IMR-90 (cell line): ENCODE measurements at regions not wholly inside any gene's neighbourhood (a gene's known extent, or its start where the extent isn't known, plus 50 kb on each side); places are given as distances from the start of the nearest gene placed in this dataset.

Source experiments
- BHLHE40 ChIP-seq: fragments of 150-350 bp; IDR thresholded peaks from 2 replicates; pipeline ENCODE4 v1.6.1; 2016; ENCODE audit warnings: mild to moderate bottlenecking, low read depth, low read length
- CHD1 ChIP-seq: IDR thresholded peaks from 2 replicates; pipeline ENCODE4 v1.6.1; 2012; ENCODE audit warnings: low read depth, low read length, improper control_type of control experiment
- MAFK ChIP-seq: IDR thresholded peaks from 2 replicates; pipeline ENCODE4 v1.6.1; 2012; ENCODE audit warnings: low read depth, low read length, improper control_type of control experiment
- NFE2L2 ChIP-seq: fragments of 150-350 bp; IDR thresholded peaks from 2 replicates; pipeline ENCODE4 v1.6.1; 2016; ENCODE audit warnings: low read depth, mild to moderate bottlenecking, low read length
- POLR2A ChIP-seq: IDR thresholded peaks from 2 replicates; pipeline ENCODE4 v1.6.1; 2012; ENCODE audit warnings: mild to moderate bottlenecking, low read depth, low read length
- RCOR1 ChIP-seq: IDR thresholded peaks from 2 replicates; pipeline ENCODE4 v1.6.1; 2012; ENCODE audit warnings: mild to moderate bottlenecking, low read length, improper control_type of control experiment; ENCODE audit not compliant: insufficient replicate concordance
- SMC3 ChIP-seq: fragments of 150-350 bp; IDR thresholded peaks from 2 replicates; pipeline ENCODE4 v1.6.1; 2016; ENCODE audit warnings: low read depth, mild to moderate bottlenecking, antibody characterized with exemption, low read length, moderate library complexity
- TF ChIP-seq, protein P1 (sequence below): fragments of 150-350 bp; IDR thresholded peaks from 2 replicates; pipeline ENCODE4 v1.6.1; 2017; ENCODE audit warnings: mild to moderate bottlenecking, antibody characterized with exemption, low read length, low read depth
- TF ChIP-seq, protein P2 (sequence below): conservative IDR thresholded peaks from 2 replicates; pipeline ENCODE4 v1.5.1; 2012; ENCODE audit warnings: mild to moderate bottlenecking, low read depth, low read length, improper control_type of control experiment
- TF ChIP-seq, protein P3 (sequence below): fragments of 150-350 bp; IDR thresholded peaks from 2 replicates; pipeline ENCODE4 v1.6.1; 2016; ENCODE audit warnings: low read depth, mild to moderate bottlenecking, low read length, moderate library complexity, borderline replicate concordance

DNA sequence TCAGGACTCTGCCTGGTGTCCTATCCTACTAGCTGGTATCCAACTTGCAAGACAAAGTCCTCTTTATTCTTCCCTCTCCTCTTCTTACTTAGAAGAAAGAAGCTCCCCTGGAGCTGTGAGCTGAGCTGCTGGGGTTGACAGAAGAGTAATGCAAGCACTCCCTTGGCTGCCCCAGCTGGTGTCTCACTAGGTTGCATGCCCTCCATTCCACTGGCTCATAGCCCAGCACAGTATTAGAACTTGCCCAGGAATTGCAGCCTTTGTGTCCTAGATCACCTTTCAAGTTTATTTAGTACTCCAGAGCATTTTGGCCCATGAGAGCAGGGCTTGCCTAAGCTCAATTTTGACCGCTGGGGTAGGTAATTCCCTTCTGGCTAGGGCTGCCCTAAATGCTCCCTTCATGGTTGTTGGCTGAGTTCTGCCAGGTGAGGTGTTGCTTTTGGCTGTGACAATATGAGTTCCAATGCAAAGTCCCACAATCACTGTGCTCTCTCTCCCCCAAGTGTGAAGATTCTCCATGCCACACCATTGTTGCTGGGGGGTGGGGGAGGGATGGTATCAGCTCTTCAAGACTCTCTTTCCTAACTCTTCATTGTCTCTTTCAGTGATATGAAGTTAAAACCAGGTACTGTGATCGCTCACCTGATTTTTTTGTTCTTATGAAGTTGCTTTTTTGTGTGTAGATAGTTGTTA is 317.4 kb upstream of the DDHD1 start:
- TF ChIP-seq MAFK (no peak), NFE2L2 (no peak), BHLHE40 (no peak), POLR2A (no peak), RCOR1 (no peak), SMC3 (no peak), CHD1 (no peak)
- TF ChIP-seq, protein P1, sequence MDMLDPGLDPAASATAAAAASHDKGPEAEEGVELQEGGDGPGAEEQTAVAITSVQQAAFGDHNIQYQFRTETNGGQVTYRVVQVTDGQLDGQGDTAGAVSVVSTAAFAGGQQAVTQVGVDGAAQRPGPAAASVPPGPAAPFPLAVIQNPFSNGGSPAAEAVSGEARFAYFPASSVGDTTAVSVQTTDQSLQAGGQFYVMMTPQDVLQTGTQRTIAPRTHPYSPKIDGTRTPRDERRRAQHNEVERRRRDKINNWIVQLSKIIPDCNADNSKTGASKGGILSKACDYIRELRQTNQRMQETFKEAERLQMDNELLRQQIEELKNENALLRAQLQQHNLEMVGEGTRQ = no peak
- TF ChIP-seq, protein P2, sequence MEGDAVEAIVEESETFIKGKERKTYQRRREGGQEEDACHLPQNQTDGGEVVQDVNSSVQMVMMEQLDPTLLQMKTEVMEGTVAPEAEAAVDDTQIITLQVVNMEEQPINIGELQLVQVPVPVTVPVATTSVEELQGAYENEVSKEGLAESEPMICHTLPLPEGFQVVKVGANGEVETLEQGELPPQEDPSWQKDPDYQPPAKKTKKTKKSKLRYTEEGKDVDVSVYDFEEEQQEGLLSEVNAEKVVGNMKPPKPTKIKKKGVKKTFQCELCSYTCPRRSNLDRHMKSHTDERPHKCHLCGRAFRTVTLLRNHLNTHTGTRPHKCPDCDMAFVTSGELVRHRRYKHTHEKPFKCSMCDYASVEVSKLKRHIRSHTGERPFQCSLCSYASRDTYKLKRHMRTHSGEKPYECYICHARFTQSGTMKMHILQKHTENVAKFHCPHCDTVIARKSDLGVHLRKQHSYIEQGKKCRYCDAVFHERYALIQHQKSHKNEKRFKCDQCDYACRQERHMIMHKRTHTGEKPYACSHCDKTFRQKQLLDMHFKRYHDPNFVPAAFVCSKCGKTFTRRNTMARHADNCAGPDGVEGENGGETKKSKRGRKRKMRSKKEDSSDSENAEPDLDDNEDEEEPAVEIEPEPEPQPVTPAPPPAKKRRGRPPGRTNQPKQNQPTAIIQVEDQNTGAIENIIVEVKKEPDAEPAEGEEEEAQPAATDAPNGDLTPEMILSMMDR = no peak
- TF ChIP-seq, protein P3, sequence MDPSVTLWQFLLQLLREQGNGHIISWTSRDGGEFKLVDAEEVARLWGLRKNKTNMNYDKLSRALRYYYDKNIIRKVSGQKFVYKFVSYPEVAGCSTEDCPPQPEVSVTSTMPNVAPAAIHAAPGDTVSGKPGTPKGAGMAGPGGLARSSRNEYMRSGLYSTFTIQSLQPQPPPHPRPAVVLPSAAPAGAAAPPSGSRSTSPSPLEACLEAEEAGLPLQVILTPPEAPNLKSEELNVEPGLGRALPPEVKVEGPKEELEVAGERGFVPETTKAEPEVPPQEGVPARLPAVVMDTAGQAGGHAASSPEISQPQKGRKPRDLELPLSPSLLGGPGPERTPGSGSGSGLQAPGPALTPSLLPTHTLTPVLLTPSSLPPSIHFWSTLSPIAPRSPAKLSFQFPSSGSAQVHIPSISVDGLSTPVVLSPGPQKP = no peak
